K562 (cell line): ENCODE measurements at regions not wholly inside any gene's neighbourhood (a gene's known extent, or its start where the extent isn't known, plus 50 kb on each side); places are given as distances from the start of the nearest gene placed in this dataset.

Source experiments
- ATAC-seq: fragments of 200-7000 bp; cut with Tn5 transposase; 3 replicates; pipeline ENCODE4 v1.9.1; 2020; ENCODE audit warnings: moderate library complexity
- BruUV-seq: library from RNA; stranded (reverse); fragments of 400-500 nt; replicated peaks from 2 replicates; lab custom pipeline; 2021; lab: Mats Ljungman, UMichigan
- CTCF ChIA-PET: fragments of 300-600 bp; formaldehyde crosslinking; extraction: SDS; loops from one replicate; lab custom pipeline; 2021; ENCODE audit warnings: low intra/inter-chr PET ratio; lab: Yijun Ruan, JAX
- POLR2A ChIA-PET: fragments of 300-600, 350-650 bp; sonication (Branson Sonifier 250); formaldehyde crosslinking; extraction: SDS; loops from one replicate; lab custom pipeline; 2021; ENCODE audit warnings: antibody characterized with exemption, inconsistent platforms; lab: Yijun Ruan, JAX
- DNase-seq, 4 experiments: peaks; one replicate each; pipeline versions ENCODE4 v3.0.0 to v3.0.0-alpha.2; 2011 to 2018; ENCODE audit warnings: low spot score in 3 of 4, mixed read lengths in 3 of 4; ENCODE audit errors: extremely low read depth in 1 of 4
- FAIRE-seq: peaks from 2 replicates; lab custom pipeline; 2011; peaks lifted over from hg19 to GRCh38; lab: Jason Lieb, UNC
- H2AFZ ChIP-seq: 2 replicates; pipeline ENCODE4 v1.6.0; 2011; ENCODE audit warnings: low read depth, low read length, control low read depth, inconsistent platforms
- H3K27ac ChIP-seq: fragments of 200-600 bp; 3 replicates; pipeline ENCODE4 v1.8.0; 2011; ENCODE audit warnings: low read depth, mild to moderate bottlenecking, control low read depth, inconsistent platforms, low read length, moderate library complexity, mixed read lengths; ENCODE audit errors: extremely low read depth
- H3K27me3 ChIP-seq, 2 experiments: fragments of 300-600 bp in 1 of 2; 2 replicates in 1 of 2; 3 replicates in 1 of 2; pipeline versions ENCODE4 v1.6.0 to v1.8.0; 2011; ENCODE audit warnings: inconsistent platforms in 2 of 2, low read length in 2 of 2, mild to moderate bottlenecking in 1 of 2, mixed read lengths in 1 of 2, moderate library complexity in 1 of 2; ENCODE audit not compliant: control insufficient read depth in 2 of 2, insufficient read depth in 2 of 2
- H3K36me3 ChIP-seq: fragments of 300-600 bp; 3 replicates; pipeline ENCODE4 v1.8.0; 2011; ENCODE audit warnings: mild to moderate bottlenecking, low read length, inconsistent platforms; ENCODE audit not compliant: control insufficient read depth, insufficient read depth
- H3K4me1 ChIP-seq, 2 experiments: fragments of 200-600 bp in 1 of 2; replicated peaks in 1 of 2; 2 replicates in 1 of 2; 3 replicates in 1 of 2; pipeline versions ENCODE4 v1.5.1 to v1.8.0; 2011; ENCODE audit warnings: inconsistent platforms in 2 of 2, low read length in 2 of 2, mild to moderate bottlenecking in 1 of 2, mixed read lengths in 1 of 2, moderate library complexity in 1 of 2; ENCODE audit not compliant: control insufficient read depth in 2 of 2, insufficient read depth in 2 of 2
- H3K4me2 ChIP-seq: 2 replicates; pipeline ENCODE4 v1.6.1; 2011; ENCODE audit warnings: low read length, control low read depth, inconsistent platforms, mixed read lengths; ENCODE audit not compliant: insufficient read depth
- H3K4me3 ChIP-seq: fragments of 200-600 bp; sonication (generic), shearing (Covaris generic); 2 replicates; pipeline ENCODE4 v1.5.1; 2016; ENCODE audit warnings: control low read depth, inconsistent platforms
- H3K79me2 ChIP-seq: fragments of 200-600 bp; 3 replicates; pipeline ENCODE4 v1.8.0; 2011; ENCODE audit warnings: low read length, inconsistent platforms; ENCODE audit not compliant: control insufficient read depth, insufficient read depth
- H3K9ac ChIP-seq, 2 experiments: 2 replicates each; pipeline versions ENCODE4 v1.6.0 to v1.6.1; 2011; ENCODE audit warnings: low read depth in 2 of 2, low read length in 2 of 2, control low read depth in 1 of 2, inconsistent platforms in 1 of 2, mild to moderate bottlenecking in 1 of 2, mixed read lengths in 1 of 2; ENCODE audit not compliant: insufficient read depth in 1 of 2
- H3K9me1 ChIP-seq: one replicate; pipeline ENCODE4 v1.6.0; 2011; ENCODE audit warnings: inconsistent platforms, mild to moderate bottlenecking, low read length, moderate library complexity; ENCODE audit not compliant: control insufficient read depth, insufficient read depth
- H3K9me3 ChIP-seq: replicated peaks from 2 replicates; pipeline ENCODE4 v1.5.1; 2011; ENCODE audit warnings: low read depth, low read length, inconsistent platforms; ENCODE audit not compliant: control insufficient read depth, insufficient read depth
- H4K20me1 ChIP-seq: replicated peaks from 2 replicates; pipeline ENCODE4 v1.6.1; 2011; ENCODE audit warnings: low read length, inconsistent platforms, mixed read lengths; ENCODE audit not compliant: control insufficient read depth, insufficient read depth
- CBFA2T2 ChIP-seq: fragments of 450-650 bp; conservative IDR thresholded peaks from 2 replicates; pipeline ENCODE4 v1.6.1; 2017; ENCODE audit warnings: mild to moderate bottlenecking
- CBFA2T3 ChIP-seq: fragments of 450-650 bp; IDR thresholded peaks from 2 replicates; pipeline ENCODE4 v1.6.1; 2017
- FOXA1 ChIP-seq: fragments of 450-650 bp; IDR thresholded peaks from 2 replicates; pipeline ENCODE4 v1.6.1; 2016; ENCODE audit warnings: mild to moderate bottlenecking, borderline replicate concordance
- FOXA3 ChIP-seq, 2 experiments: fragments of 450-650 bp in 1 of 2; sonication (generic) in 1 of 2; formaldehyde crosslinking; IDR thresholded peaks in 1 of 2; conservative IDR thresholded peaks in 1 of 2; 2 replicates each; pipeline versions ENCODE4 v1.4.0 to v1.8.0; 2020 to 2022; ENCODE audit warnings: mild to moderate bottlenecking in 2 of 2, missing genetic modification reagents in 1 of 2
- KLF16 ChIP-seq: IDR thresholded peaks from 2 replicates; pipeline ENCODE4 v1.6.1; 2016; ENCODE audit warnings: antibody characterized with exemption
- MTA1 ChIP-seq: fragments of 450-650 bp; IDR thresholded peaks from 2 replicates; pipeline ENCODE4 v1.6.1; 2017; ENCODE audit warnings: borderline replicate concordance
- NCOR1 ChIP-seq: fragments of 450-650 bp; IDR thresholded peaks from 2 replicates; pipeline ENCODE4 v1.6.1; 2016; ENCODE audit warnings: mild to moderate bottlenecking, moderate library complexity
- NFIC ChIP-seq: fragments of 450-650 bp; IDR thresholded peaks from 2 replicates; pipeline ENCODE4 v1.6.1; 2017; ENCODE audit warnings: mild to moderate bottlenecking, inconsistent platforms
- POLR2AphosphoS5 ChIP-seq: IDR thresholded peaks from 2 replicates; pipeline ENCODE4 v1.6.1; 2011; ENCODE audit warnings: mild to moderate bottlenecking, low read depth, low read length, moderate library complexity; ENCODE audit not compliant: control insufficient read depth, insufficient read depth
- RCOR1 ChIP-seq, 2 experiments: IDR thresholded peaks; 2 replicates each; pipeline ENCODE4 v1.6.1; 2012; ENCODE audit warnings: low read depth in 2 of 2, low read length in 2 of 2, borderline replicate concordance in 1 of 2, improper control_type of control experiment in 1 of 2
- RNF2 ChIP-seq: sonication (generic); IDR thresholded peaks from 2 replicates; pipeline ENCODE4 v1.6.1; 2016
- SMARCA4 ChIP-seq: fragments of 450-650 bp; IDR thresholded peaks from 2 replicates; pipeline ENCODE4 v1.6.1; 2016
- SMARCC2 ChIP-seq: fragments of 450-650 bp; IDR thresholded peaks from 2 replicates; pipeline ENCODE4 v1.6.1; 2017; ENCODE audit warnings: antibody characterized with exemption, moderate library complexity, mild to moderate bottlenecking, low read depth
- STAT5A ChIP-seq: IDR thresholded peaks from 2 replicates; pipeline ENCODE4 v1.6.1; 2012; ENCODE audit warnings: low read length, inconsistent platforms, borderline replicate concordance
- TEAD1 ChIP-seq, 2 experiments: fragments of 450-650 bp in 1 of 2; sonication (generic) in 1 of 2; formaldehyde crosslinking; IDR thresholded peaks; 2 replicates each; pipeline versions ENCODE4 v1.4.0 to v1.8.0; 2020 to 2022; ENCODE audit warnings: mild to moderate bottlenecking in 2 of 2, missing genetic modification reagents in 1 of 2
- ZFP36 ChIP-seq: fragments of 150-350 bp; IDR thresholded peaks from 2 replicates; pipeline ENCODE4 v1.6.1; 2018; ENCODE audit warnings: low read length, low read depth; ENCODE audit not compliant: partially characterized antibody
- ZNF143 ChIP-seq: sonication (generic); formaldehyde crosslinking; IDR thresholded peaks from 2 replicates; pipeline ENCODE4 v1.9.0; 2022; ENCODE audit warnings: mild to moderate bottlenecking, missing genetic modification reagents
- ZNF766 ChIP-seq: fragments of 200-800 bp; sonication (Bioruptor generic); conservative IDR thresholded peaks from 2 replicates; pipeline ENCODE4 v1.6.1; 2016; ENCODE audit warnings: missing genetic modification characterization, missing compliant biosample characterization
- ZZZ3 ChIP-seq: fragments of 450-650 bp; IDR thresholded peaks from 2 replicates; pipeline ENCODE4 v1.6.1; 2016; ENCODE audit warnings: antibody characterized with exemption, mild to moderate bottlenecking, moderate library complexity
- WGBS: fragments of 100-300 bp; shearing (Covaris generic); methylation state at CpG from one replicate; pipeline ENCODE4 v1.1.6; 2016; ENCODE audit warnings: low coverage, mixed read lengths; ENCODE audit not compliant: insufficient coverage; ENCODE audit errors: missing lambda C conversion rate; 5-methylcytosine and 5-hydroxymethylcytosine counted together
- in situ Hi-C: fragments of 300-500 bp; cut with MboI; formaldehyde crosslinking; loops from 4 replicates; pipeline ENCODE4 v1.15.0; 2018; ENCODE audit warnings: inconsistent platforms, mixed read lengths
- intact Hi-C: fragments of 100-400 bp; cut with micrococcal nuclease; formaldehyde crosslinking; loops from 2 replicates; pipeline ENCODE4 v1.14.2; 2022
- TF ChIP-seq, protein P1 (sequence below), 2 experiments: fragments of 450-650 bp; IDR thresholded peaks; 2 replicates each; pipeline ENCODE4 v1.6.1; 2018; ENCODE audit warnings: mild to moderate bottlenecking in 2 of 2, low read depth in 1 of 2; ENCODE audit not compliant: partially characterized antibody in 2 of 2

DNA sequence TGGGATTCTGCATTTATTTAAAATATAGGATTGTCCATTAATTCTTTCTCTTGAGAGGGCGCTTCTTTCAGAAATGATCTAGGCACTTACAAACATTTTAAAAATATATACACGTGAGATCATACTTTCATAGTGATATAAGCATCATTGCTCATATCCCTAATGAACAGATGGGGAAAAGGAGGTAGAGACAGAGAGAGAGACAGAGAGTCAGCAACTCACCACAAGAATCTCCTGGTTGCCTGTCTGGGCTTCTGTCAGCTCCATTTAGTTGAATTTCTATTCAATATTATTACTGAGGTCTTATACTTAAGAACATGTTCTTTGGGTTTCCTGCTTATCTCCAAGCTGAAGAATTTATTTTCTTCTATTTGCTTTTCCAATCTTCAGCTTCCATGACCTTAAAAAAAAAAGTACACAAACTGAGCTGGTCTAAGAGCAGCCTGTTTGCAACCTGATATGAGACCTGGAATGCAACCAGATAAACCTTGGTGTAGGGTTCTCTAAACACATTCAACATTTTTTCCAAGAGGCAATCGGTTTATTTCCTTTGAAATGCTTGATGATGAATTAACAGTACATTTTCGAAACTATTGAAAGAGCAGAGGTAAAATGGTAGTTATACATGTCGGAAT lies 51.6 kb upstream of the LIFR start:
- no peak overlapping the region for H3K4me3 ChIP-seq
- DNase-seq = peak in 3 of 4 experiments; percentile 22 to 44 (median 42)
- H3K9ac ChIP-seq = no peak overlapping the region
- intact Hi-C loops = no loop called here
- FAIRE-seq = peak; percentile 82
- H3K36me3 ChIP-seq = no peaks in the 10 kb centered on the region
- H3K27ac ChIP-seq = no peak overlapping the region; the same call in 2 of the 3 replicates
- H3K4me1 ChIP-seq = peaks cover 2 to 20% of the 10 kb centered on the region in 2 experiments; a peak in 3 of 5 replicates
- H4K20me1 ChIP-seq = no peaks in the 10 kb centered on the region
- ChIA-PET CTCF (no interaction called here), POLR2A (interaction anchor here (0.9 to 1.1 kb wide), 3 partner anchors 9 to 15 kb away, joined by 3 to 7 read pairs (median 4); no protein-coding TSS in a partner anchor)
- ATAC-seq = peak; percentile 67
- H3K79me2 ChIP-seq = no peaks in the 10 kb centered on the region
- in situ Hi-C loops = no loop called here
- no peaks in the 10 kb centered on the region for H3K9me1 ChIP-seq
- no peak overlapping the region for H3K4me2 ChIP-seq
- 1% methylated on average over 5 of the region's 5 CpGs for WGBS
- H3K27me3 ChIP-seq = no peaks in the 10 kb centered on the region
- no peak overlapping the region for H2AFZ ChIP-seq
- H3K9me3 ChIP-seq = no peaks in the 10 kb centered on the region
- no TSS peak for BruUV-seq
- peak; percentile 82 for TF ChIP-seq SMARCA4
- TF ChIP-seq FOXA3 (CRISPR knock-in tag; conservative IDR thresholded peaks at IDR 0.05 in 1 of 2, IDR thresholded peaks at IDR 0.05 in 1 of 2) = peak in 1 of 2 experiments; percentile 76; a peak in 2 of 4 replicates
- TF ChIP-seq KLF16 = peak; percentile 9; the same call in 1 of the 2 replicates
- 0 out of 2 replicates have a peak, but pooled peaks have one; percentile 26 for TF ChIP-seq RNF2
- TF ChIP-seq ZNF143 = no peak
- peak; percentile 83 for TF ChIP-seq CBFA2T2
- peak; percentile 57 for TF ChIP-seq STAT5A
- peak; percentile 64; the same call in 1 of the 2 replicates for TF ChIP-seq NFIC
- TF ChIP-seq NCOR1 = peak; percentile 79
- peak; percentile 45; the same call in 1 of the 2 replicates for TF ChIP-seq POLR2AphosphoS5
- peak; percentile 32; the same call in 1 of the 2 replicates for TF ChIP-seq SMARCC2
- TF ChIP-seq FOXA1 = peak; percentile 50; the same call in 1 of the 2 replicates
- no peak; a peak in 1 of 4 replicates for TF ChIP-seq TEAD1 (CRISPR knock-in tag; IDR thresholded peaks at IDR 0.05)
- TF ChIP-seq, protein P1, sequence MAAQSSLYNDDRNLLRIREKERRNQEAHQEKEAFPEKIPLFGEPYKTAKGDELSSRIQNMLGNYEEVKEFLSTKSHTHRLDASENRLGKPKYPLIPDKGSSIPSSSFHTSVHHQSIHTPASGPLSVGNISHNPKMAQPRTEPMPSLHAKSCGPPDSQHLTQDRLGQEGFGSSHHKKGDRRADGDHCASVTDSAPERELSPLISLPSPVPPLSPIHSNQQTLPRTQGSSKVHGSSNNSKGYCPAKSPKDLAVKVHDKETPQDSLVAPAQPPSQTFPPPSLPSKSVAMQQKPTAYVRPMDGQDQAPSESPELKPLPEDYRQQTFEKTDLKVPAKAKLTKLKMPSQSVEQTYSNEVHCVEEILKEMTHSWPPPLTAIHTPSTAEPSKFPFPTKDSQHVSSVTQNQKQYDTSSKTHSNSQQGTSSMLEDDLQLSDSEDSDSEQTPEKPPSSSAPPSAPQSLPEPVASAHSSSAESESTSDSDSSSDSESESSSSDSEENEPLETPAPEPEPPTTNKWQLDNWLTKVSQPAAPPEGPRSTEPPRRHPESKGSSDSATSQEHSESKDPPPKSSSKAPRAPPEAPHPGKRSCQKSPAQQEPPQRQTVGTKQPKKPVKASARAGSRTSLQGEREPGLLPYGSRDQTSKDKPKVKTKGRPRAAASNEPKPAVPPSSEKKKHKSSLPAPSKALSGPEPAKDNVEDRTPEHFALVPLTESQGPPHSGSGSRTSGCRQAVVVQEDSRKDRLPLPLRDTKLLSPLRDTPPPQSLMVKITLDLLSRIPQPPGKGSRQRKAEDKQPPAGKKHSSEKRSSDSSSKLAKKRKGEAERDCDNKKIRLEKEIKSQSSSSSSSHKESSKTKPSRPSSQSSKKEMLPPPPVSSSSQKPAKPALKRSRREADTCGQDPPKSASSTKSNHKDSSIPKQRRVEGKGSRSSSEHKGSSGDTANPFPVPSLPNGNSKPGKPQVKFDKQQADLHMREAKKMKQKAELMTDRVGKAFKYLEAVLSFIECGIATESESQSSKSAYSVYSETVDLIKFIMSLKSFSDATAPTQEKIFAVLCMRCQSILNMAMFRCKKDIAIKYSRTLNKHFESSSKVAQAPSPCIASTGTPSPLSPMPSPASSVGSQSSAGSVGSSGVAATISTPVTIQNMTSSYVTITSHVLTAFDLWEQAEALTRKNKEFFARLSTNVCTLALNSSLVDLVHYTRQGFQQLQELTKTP (IDR thresholded peaks at IDR 0.05; ENCODE audit: low read depth in 1 of 2, partially characterized antibody in 2 of 2) = peak in 1 of 2 experiments; percentile 61
- no peak for TF ChIP-seq MTA1
- TF ChIP-seq ZNF766 (CRISPR knock-in tag) = no peak
- TF ChIP-seq ZZZ3 = no peak
- peak in 1 of 2 experiments; percentile 51; a peak in 1 of 4 replicates for TF ChIP-seq RCOR1 (IDR thresholded peaks at IDR 0.05; ENCODE audit: borderline replicate concordance in 1 of 2, low read depth in 2 of 2, low read length in 2 of 2)
- TF ChIP-seq ZFP36 = no peak
- TF ChIP-seq CBFA2T3 = peak; percentile 90
